ENCODE measurements at regions not wholly inside any gene's neighbourhood (a gene's known extent, or its start where the extent isn't known, plus 50 kb on each side); places are given as distances from the start of the nearest gene placed in this dataset.
A peak's percentile ranks its signal among the peaks of the same experiment; 100 is the strongest.

DNA sequence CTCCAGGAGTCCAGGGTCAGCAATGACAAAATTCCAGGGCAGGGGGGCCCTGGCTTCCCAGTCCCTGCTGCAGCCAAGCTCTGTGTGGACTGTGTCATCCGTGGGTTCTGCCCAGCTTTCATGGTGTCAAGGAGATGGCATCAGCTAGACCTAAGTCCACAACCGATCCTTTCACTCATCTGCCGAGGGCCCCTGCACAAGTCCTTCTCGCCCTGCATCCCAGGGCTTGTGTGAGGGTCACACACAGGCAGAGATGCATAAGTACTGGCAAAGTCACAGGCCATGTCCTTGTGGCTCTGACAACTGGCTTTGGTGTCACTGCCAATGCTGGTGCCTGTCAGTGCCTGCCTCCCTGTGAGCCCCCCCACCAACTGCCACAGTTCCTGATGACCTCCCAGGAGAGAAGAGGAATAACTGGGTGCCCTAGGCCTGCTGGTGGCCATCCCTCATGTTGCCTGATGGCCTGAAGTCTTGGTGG, 181.4 kb upstream of the CST7 start:
- no peaks in the 10 kb centered on the region for H3K9me3 ChIP-seq
- no peak for DNase-seq
- no peak overlapping the region for H3K4me3 ChIP-seq
- no peaks in the 10 kb centered on the region for H3K36me3 ChIP-seq
- H3K27ac ChIP-seq = no peak overlapping the region
- TF ChIP-seq, protein P1, sequence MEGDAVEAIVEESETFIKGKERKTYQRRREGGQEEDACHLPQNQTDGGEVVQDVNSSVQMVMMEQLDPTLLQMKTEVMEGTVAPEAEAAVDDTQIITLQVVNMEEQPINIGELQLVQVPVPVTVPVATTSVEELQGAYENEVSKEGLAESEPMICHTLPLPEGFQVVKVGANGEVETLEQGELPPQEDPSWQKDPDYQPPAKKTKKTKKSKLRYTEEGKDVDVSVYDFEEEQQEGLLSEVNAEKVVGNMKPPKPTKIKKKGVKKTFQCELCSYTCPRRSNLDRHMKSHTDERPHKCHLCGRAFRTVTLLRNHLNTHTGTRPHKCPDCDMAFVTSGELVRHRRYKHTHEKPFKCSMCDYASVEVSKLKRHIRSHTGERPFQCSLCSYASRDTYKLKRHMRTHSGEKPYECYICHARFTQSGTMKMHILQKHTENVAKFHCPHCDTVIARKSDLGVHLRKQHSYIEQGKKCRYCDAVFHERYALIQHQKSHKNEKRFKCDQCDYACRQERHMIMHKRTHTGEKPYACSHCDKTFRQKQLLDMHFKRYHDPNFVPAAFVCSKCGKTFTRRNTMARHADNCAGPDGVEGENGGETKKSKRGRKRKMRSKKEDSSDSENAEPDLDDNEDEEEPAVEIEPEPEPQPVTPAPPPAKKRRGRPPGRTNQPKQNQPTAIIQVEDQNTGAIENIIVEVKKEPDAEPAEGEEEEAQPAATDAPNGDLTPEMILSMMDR (IDR thresholded peaks at IDR 0.05) = no peak
- no peak for TF ChIP-seq EP300 (IDR thresholded peaks at IDR 0.05; ENCODE audit: low read depth)
- no peak for TF ChIP-seq POLR2AphosphoS5 (IDR thresholded peaks at IDR 0.05)
- TF ChIP-seq POLR2A (IDR thresholded peaks at IDR 0.05) = no peak
- in situ Hi-C loops (cut with MboI; ENCODE audit: low pct_ligation_motif_present in 1 of 4, low pct_unique_long_range_greater_than_20kb in 1 of 4, low sequenced_read_pairs in 3 of 4) = no loop called here
- no peaks in the 10 kb centered on the region for H3K4me1 ChIP-seq
- intact Hi-C loops (cut with DNase I; ENCODE audit: low total_unique reads) = no loop called here
- H3K27me3 ChIP-seq = no peaks in the 10 kb centered on the region
- WGBS, 2 donors (ENCODE audit: low coverage in 1 of 2) = 82% methylated on average over 4 of the region's 4 CpGs; no CpG with 5 or more reads in 1 of the 2 donors

DNA sequence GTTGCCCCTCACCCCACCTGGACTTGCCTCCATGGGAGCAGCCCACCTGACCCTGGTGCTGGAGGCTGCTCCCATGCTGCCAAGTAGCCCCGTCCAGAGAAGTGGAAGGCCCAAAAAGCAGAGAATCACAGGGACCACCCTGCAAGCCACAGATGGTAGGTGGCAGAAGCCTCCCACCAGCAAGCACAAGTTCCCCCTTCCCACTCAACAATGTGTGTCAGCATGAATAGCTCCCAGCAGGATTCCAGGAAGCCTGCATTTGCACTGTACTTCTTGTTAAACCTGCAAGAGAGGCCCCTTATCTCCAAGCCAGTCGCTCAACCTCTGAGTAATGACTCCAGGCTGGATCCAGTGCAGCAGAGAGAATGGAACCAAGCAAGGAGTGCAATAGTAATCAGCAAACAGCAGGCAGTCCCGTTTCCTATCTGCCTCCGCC, 180.8 kb upstream of the CST7 start:
- TF ChIP-seq POLR2A (IDR thresholded peaks at IDR 0.05) = no peak
- no peak for TF ChIP-seq POLR2AphosphoS5 (IDR thresholded peaks at IDR 0.05)
- no peak for TF ChIP-seq EP300 (IDR thresholded peaks at IDR 0.05; ENCODE audit: low read depth)
- TF ChIP-seq, protein P1 (IDR thresholded peaks at IDR 0.05) = no peak
- Histone ChIP-seq H3K9me3 (no peaks in the 10 kb centered on the region), H3K4me3 (no peak overlapping the region), H3K4me1 (no peaks in the 10 kb centered on the region), H3K27ac (no peak overlapping the region), H3K27me3 (no peaks in the 10 kb centered on the region), H3K36me3 (no peaks in the 10 kb centered on the region)
- 80 to 81% methylated on average over 2 to 4 of the region's 4 CpGs for WGBS, 2 donors (ENCODE audit: low coverage in 1 of 2)
- intact Hi-C loops (cut with DNase I; ENCODE audit: low total_unique reads) (no loop called here), in situ Hi-C loops (cut with MboI; ENCODE audit: low pct_ligation_motif_present in 1 of 4, low pct_unique_long_range_greater_than_20kb in 1 of 4, low sequenced_read_pairs in 3 of 4) (no loop called here)
- DNase-seq = no peak

DNA sequence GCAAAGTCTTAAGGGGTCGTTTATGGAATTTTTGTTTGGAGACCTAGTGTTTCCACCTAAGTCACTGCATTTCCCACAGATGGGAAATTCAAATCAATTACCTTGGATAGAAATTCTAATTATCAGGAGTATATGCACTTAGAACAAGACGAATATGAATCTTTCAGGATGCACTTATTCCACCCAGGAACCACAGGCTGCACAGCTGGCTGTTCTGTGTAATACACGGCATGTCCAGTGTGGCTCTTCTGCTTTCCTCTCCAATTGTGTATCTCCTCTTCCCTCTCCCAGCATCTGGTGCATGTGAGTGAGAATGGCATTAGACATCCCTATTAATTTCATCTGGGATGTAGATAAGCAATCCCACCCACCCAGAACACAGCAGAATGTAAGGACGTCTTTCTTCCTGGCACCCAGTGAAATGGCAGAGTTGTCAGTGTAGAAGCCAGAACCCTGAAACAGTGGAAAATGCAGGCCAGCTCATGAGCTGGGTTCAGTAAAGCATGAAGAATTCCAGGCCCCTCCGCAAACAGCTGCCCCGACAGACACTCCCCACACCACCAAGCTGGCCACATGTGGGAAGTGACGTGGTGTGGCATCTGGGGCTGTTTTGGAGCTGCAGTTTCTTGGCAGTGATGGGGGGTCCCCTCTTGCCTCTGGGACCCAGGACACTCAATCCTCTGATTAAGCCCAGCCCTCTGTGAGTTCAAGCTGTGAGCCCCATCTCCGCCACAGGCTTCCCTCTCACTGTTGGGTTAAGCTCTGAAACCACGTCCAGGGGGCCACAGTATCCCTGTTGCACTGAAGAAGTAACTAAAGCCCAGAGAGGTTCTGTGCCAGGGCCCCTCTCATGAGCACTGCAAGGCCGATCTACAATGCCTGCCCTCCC, 180.1 kb upstream of the CST7 start:
- intact Hi-C loops (cut with DNase I; ENCODE audit: low total_unique reads) = no loop called here
- H3K4me1 ChIP-seq = no peaks in the 10 kb centered on the region
- H3K36me3 ChIP-seq = no peaks in the 10 kb centered on the region
- no peak for DNase-seq
- no peaks in the 10 kb centered on the region for H3K9me3 ChIP-seq
- in situ Hi-C loops (cut with MboI; ENCODE audit: low pct_ligation_motif_present in 1 of 4, low pct_unique_long_range_greater_than_20kb in 1 of 4, low sequenced_read_pairs in 3 of 4) = no loop called here
- no peaks in the 10 kb centered on the region for H3K27me3 ChIP-seq
- H3K4me3 ChIP-seq = no peak overlapping the region
- no peak for TF ChIP-seq POLR2AphosphoS5 (IDR thresholded peaks at IDR 0.05)
- TF ChIP-seq EP300 (IDR thresholded peaks at IDR 0.05; ENCODE audit: low read depth) = no peak
- TF ChIP-seq, protein P1 (IDR thresholded peaks at IDR 0.05) = no peak
- no peak for TF ChIP-seq POLR2A (IDR thresholded peaks at IDR 0.05)
- no peak overlapping the region for H3K27ac ChIP-seq
- 72 to 87% methylated on average over 5 to 10 of the region's 10 CpGs for WGBS, 2 donors (ENCODE audit: low coverage in 1 of 2)

DNA sequence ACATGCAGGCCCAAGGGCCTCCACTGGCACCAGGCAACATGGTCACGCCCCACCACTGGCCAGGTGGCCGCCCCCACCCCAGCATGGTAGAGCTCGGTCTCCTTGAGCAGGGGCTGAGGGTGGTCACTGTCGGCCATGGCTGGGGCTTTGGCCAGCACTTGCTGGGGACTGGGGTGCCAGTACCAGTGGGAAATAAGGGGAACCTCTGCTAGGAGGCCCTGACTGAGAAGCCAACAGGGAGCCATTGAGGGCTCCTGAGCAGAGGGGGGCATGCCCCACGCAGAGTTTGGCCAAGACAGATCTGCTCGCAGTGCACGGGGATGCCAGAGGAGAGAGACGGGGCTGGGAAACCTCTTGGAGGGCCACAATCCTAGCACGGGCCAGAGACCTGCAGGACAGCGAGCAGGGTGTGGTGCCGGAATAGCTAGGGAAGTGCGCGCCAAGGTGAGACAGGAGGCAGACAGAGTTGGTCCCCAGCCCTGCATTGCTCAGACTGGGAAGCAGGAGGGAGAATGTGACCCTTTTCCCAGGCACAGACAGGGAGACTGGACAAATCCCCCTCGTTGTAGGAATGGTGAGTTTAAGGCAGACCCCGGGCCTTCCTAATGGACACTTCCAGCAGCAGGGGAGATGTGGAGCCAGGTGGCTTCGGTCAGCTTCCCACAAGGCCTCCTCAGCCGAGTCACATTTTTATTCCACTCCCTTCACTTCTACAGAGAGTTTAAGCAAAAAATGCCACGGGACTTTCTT, 179.0 kb upstream of the CST7 start:
- intact Hi-C loops (cut with DNase I; ENCODE audit: low total_unique reads) (no loop called here), in situ Hi-C loops (cut with MboI; ENCODE audit: low pct_ligation_motif_present in 1 of 4, low pct_unique_long_range_greater_than_20kb in 1 of 4, low sequenced_read_pairs in 3 of 4) (no loop called here)
- 84 to 90% methylated on average over 11 to 18 of the region's 18 CpGs for WGBS, 2 donors (ENCODE audit: low coverage in 1 of 2)

More for the DNA sequence above, 179.0 kb upstream of the CST7 start:
- no peaks in the 10 kb centered on the region for H3K27me3 ChIP-seq
- no peak overlapping the region for H3K4me3 ChIP-seq
- no peaks in the 10 kb centered on the region for H3K9me3 ChIP-seq
- no peak for TF ChIP-seq POLR2A (IDR thresholded peaks at IDR 0.05)
- no peak for TF ChIP-seq EP300 (IDR thresholded peaks at IDR 0.05; ENCODE audit: low read depth)
- TF ChIP-seq, protein P1 (IDR thresholded peaks at IDR 0.05) = no peak
- TF ChIP-seq POLR2AphosphoS5 (IDR thresholded peaks at IDR 0.05) = no peak
- peak; percentile 4 for DNase-seq
- H3K4me1 ChIP-seq = no peaks in the 10 kb centered on the region
- H3K36me3 ChIP-seq = no peaks in the 10 kb centered on the region
- no peak overlapping the region for H3K27ac ChIP-seq

Data from transverse colon (tissue), 4 donors.